Right lobe of liver (tissue), 6 donors: ENCODE measurements at regions not wholly inside any gene's neighbourhood (a gene's known extent, or its start where the extent isn't known, plus 50 kb on each side); places are given as distances from the start of the nearest gene placed in this dataset.

Source experiments
- ATAC-seq, 4 donors: fragments of 200-7000 bp; cut with Tn5 transposase; one replicate each; pipeline ENCODE4 v1.9.1; 2020; ENCODE audit warnings: mild to moderate bottlenecking in 4 of 4, moderate library complexity in 4 of 4
- DNase-seq, 3 donors: peaks; one replicate each; pipeline ENCODE4 v3.0.0-alpha.2; 2020
- H3K27ac ChIP-seq, 3 donors: fragments of 200-600 bp; one replicate each; pipeline ENCODE4 v1.8.0; 2022
- H3K27me3 ChIP-seq, 2 donors: fragments of 200-600 bp; one replicate each; pipeline ENCODE4 v1.8.0; 2022
- H3K36me3 ChIP-seq, 4 donors: fragments of 200-600 bp; sonication (generic) in 1 of 4; one replicate each; pipeline versions ENCODE4 v1.5.1 to v1.8.0; 2017 to 2022; ENCODE audit warnings: control low read depth in 1 of 4
- H3K4me1 ChIP-seq, 4 donors: fragments of 200-600 bp; sonication (generic) in 1 of 4; one replicate each; pipeline versions ENCODE4 v1.5.1 to v1.8.0; 2017 to 2022; ENCODE audit warnings: control low read depth in 1 of 4
- H3K4me3 ChIP-seq, 3 donors: fragments of 200-600 bp; one replicate each; pipeline ENCODE4 v1.8.0; 2022
- H3K9me3 ChIP-seq, 4 donors: fragments of 200-600 bp; sonication (generic) in 1 of 4; one replicate each; pipeline versions ENCODE4 v1.5.1 to v1.8.0; 2017 to 2022; ENCODE audit warnings: control low read depth in 1 of 4
- POLR2A ChIP-seq: fragments of 450-650 bp; IDR thresholded peaks from one replicate; pipeline ENCODE4 v1.6.1; 2017; ENCODE audit warnings: antibody characterized with exemption, mild to moderate bottlenecking
- WGBS: methylation state at CpG from one replicate; pipeline ENCODE4 v1.1.6; 2018; ENCODE audit warnings: low coverage, low lambda C conversion rate; ENCODE audit not compliant: insufficient coverage; ENCODE audit errors: missing lambda C conversion rate; 5-methylcytosine and 5-hydroxymethylcytosine counted together
- intact Hi-C, 2 donors: fragments of 100-400 bp; cut with DNase I; formaldehyde crosslinking; loops; one replicate each; pipeline versions ENCODE4 v1.11.2 to v1.14.1; 2022
- TF ChIP-seq, protein P1 (sequence below), 4 donors: fragments of 200-600 bp in 3 of 4; fragments of 450-650 bp in 1 of 4; IDR thresholded peaks; one replicate each; pipeline versions ENCODE4 v1.5.1 to v1.8.0; 2016 to 2022; ENCODE audit warnings: antibody characterized with exemption in 4 of 4, mild to moderate bottlenecking in 2 of 4
- donor health status: DM: no; HTN: yes; CAD: no.
- donor health status: DM: no; HTN: no; CAD: no.
- donor health status: DM: no; HTN: no; CAD: no.
- donor health status: DM: no; HTN: yes; CAD: no.
- donor health status: DM: no; HTN: yes; CAD: no.

DNA sequence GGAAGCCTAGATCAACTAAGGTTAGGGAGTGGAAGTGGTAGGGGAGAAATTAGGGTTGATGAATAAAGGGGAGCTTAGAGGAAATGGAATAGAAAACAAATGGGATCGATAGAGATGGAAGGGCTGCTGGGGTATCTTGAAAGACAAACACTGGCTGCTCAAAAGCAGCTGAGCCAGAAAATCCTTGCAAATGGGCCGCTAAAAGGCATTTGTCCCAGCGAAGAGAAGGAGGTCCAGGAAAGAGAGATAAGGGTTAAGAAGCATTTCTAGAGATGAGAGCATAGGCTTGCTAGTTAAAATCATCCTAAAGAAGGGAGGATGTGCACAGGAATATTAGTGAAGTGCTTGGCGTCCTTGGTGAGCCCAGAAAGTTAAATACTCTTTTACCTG, 258.0 kb upstream of the CBLB start:
- H3K4me3 ChIP-seq: no peak overlapping the region
- no peak for TF ChIP-seq POLR2A
- no peaks in the 10 kb centered on the region for H3K36me3 ChIP-seq
- no peaks in the 10 kb centered on the region for H3K4me1 ChIP-seq
- no peak overlapping the region for H3K27ac ChIP-seq
- ATAC-seq (no peak), DNase-seq (no peak)
- WGBS: 48% methylated on average over 4 of the region's 4 CpGs
- no peaks in the 10 kb centered on the region for H3K27me3 ChIP-seq
- intact Hi-C loops: no loop called here
- H3K9me3 ChIP-seq: no peaks in the 10 kb centered on the region

DNA sequence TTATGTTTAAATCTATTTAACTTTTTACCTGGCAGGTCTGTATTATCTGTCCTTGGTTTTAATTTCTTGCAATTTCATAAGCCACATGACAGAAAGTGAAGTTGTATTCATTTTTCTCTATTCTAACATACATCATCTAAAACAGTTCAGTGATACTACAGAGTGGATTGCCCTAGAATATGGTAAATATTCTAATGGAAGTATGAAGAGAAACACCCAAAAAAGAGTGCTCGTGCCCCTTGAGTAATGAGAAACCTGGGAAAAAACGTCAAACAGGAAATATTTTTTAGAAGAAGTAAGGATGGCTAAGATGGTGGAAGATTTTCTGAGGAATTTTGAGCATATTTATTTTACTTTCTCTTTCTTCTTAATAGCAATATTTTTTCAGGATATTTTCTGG, 261.1 kb upstream of the CBLB start:
- Histone ChIP-seq H3K4me1 (no peaks in the 10 kb centered on the region), H3K27ac (no peak overlapping the region), H3K36me3 (no peaks in the 10 kb centered on the region), H3K27me3 (no peaks in the 10 kb centered on the region), H3K4me3 (no peak overlapping the region), H3K9me3 (no peaks in the 10 kb centered on the region)
- WGBS: 13% methylated on average over 2 of the region's 2 CpGs
- TF ChIP-seq, protein P1, sequence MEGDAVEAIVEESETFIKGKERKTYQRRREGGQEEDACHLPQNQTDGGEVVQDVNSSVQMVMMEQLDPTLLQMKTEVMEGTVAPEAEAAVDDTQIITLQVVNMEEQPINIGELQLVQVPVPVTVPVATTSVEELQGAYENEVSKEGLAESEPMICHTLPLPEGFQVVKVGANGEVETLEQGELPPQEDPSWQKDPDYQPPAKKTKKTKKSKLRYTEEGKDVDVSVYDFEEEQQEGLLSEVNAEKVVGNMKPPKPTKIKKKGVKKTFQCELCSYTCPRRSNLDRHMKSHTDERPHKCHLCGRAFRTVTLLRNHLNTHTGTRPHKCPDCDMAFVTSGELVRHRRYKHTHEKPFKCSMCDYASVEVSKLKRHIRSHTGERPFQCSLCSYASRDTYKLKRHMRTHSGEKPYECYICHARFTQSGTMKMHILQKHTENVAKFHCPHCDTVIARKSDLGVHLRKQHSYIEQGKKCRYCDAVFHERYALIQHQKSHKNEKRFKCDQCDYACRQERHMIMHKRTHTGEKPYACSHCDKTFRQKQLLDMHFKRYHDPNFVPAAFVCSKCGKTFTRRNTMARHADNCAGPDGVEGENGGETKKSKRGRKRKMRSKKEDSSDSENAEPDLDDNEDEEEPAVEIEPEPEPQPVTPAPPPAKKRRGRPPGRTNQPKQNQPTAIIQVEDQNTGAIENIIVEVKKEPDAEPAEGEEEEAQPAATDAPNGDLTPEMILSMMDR (IDR thresholded peaks at IDR 0.05): no peak
- TF ChIP-seq POLR2A: no peak
- intact Hi-C loops: no loop called here
- ATAC-seq: no peak
- DNase-seq: no peak

DNA sequence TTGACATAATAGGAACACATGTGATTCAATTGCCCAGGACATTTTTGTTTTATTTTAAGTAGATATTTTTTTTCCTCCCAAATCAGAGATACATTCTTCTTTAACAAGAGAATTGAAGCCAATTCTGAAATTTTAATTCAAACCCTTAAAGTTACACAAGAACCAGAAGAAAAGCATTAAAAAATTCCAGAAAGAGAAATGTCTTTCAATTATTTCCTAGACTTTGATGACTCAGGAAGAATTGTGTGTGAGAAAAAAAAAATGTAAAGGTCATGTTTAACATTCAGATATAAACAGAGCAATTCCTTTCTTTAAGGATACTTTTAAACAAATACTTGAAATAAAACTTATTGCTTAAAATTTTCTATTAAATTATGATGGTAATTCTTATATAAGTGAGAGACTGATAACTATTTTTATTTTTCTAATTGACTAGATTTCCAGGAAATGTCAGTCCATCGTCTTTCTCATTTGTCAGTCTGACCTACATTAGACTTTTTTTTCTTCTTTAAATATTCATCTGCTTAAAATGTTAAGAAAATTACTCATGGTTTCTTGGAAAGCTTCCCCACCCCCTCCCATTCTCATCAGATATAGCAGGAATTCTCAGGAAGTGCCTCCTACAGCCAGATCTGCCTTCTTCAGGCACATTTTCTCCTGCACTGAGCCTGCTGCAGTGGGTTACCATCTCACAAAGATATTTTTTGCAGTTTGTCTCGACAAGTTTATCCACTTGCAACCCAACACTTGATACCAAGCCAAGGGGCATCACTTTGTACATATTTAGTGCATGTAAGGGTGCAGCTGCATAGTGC, 261.8 kb upstream of the CBLB start:
- Histone ChIP-seq H3K27me3 (no peaks in the 10 kb centered on the region), H3K27ac (no peak overlapping the region), H3K36me3 (no peaks in the 10 kb centered on the region), H3K9me3 (no peaks in the 10 kb centered on the region), H3K4me3 (no peak overlapping the region), H3K4me1 (no peaks in the 10 kb centered on the region)
- 35% methylated on average over 2 of the region's 2 CpGs for WGBS
- DNase-seq (no peak), ATAC-seq (peak in 2 of 4 donors; percentile 28 to 65)
- intact Hi-C loops: no loop called here
- TF ChIP-seq, protein P1 (IDR thresholded peaks at IDR 0.05): no peak
- no peak for TF ChIP-seq POLR2A

DNA sequence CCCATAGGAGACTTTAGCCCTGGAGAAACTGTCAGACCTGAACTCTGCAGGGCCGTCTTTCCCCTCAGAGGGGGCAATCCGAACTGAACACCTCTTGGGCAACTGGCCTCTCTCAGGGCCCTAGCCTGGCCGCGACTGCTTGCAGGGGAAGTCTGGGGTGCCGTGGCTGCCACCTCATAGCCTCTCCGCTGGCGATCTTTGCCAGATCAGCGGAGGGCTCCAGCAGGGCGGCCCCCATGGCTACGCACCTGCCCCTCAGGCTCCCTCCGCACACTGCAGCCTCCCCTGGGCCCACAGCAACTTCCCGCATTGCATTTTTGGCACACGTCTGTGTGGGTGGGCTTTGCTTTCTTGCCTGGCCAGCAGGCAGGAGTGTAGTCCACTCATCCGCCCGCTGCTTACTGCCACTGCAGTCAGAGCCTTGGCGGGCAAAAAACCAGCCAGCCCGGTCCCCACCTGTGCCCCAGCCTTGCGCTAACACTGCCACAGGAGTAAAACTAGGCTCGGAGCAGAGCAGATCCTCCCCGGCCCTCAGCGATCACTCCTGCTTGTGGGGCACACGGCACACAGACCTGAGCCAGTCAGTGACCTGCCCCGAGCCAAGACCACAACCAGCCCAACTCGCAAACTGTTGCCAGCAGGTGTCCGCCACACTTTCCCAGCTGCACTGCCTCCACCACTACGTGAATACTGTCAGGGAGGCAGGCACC, 266.8 kb upstream of the CBLB start:
- no peaks in the 10 kb centered on the region for H3K4me1 ChIP-seq
- H3K27ac ChIP-seq: no peak overlapping the region
- no peak overlapping the region for H3K4me3 ChIP-seq
- 83% methylated on average over 7 of the region's 26 CpGs for WGBS
- H3K27me3 ChIP-seq: no peaks in the 10 kb centered on the region
- ATAC-seq (peak in 1 of 4 donors; percentile 34), DNase-seq (peak in 1 of 3 donors; percentile 42)
- TF ChIP-seq, protein P1 (IDR thresholded peaks at IDR 0.05): no peak
- TF ChIP-seq POLR2A: no peak
- H3K36me3 ChIP-seq: no peaks in the 10 kb centered on the region
- intact Hi-C loops: no loop called here
- H3K9me3 ChIP-seq: no peaks in the 10 kb centered on the region

DNA sequence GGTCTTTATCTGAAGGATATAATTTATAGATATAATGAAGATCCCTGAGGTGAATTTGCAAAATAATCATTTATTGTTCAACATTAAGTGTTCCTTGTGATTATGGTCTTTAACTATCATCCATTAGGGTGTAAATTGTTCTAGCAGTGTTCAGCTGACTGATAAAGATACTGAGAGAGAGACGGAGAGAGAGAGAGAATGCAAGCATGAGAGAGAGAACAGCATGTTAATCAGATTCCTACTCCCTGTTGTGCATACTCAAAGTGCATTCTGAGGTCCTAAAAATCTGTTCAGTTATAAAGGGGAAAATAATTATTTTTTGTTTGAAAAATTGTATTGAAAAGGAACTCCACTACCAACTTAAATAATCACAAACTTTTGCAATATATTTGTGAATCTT, 271.0 kb upstream of the CBLB start:
- H3K27me3 ChIP-seq: no peaks in the 10 kb centered on the region
- H3K36me3 ChIP-seq: no peaks in the 10 kb centered on the region
- no peak overlapping the region for H3K4me3 ChIP-seq
- WGBS: 71% methylated on average over 1 of the region's 1 CpG
- H3K27ac ChIP-seq: no peak overlapping the region
- H3K4me1 ChIP-seq: no peaks in the 10 kb centered on the region
- no peak for DNase-seq
- TF ChIP-seq POLR2A: no peak
- TF ChIP-seq, protein P1 (IDR thresholded peaks at IDR 0.05): no peak
- H3K9me3 ChIP-seq: no peaks in the 10 kb centered on the region
- ATAC-seq: no peak
- intact Hi-C loops: no loop called here
